ENCODE measurements at regions not wholly inside any gene's neighbourhood (a gene's known extent, or its start where the extent isn't known, plus 50 kb on each side); places are given as distances from the start of the nearest gene placed in this dataset.

DNA sequence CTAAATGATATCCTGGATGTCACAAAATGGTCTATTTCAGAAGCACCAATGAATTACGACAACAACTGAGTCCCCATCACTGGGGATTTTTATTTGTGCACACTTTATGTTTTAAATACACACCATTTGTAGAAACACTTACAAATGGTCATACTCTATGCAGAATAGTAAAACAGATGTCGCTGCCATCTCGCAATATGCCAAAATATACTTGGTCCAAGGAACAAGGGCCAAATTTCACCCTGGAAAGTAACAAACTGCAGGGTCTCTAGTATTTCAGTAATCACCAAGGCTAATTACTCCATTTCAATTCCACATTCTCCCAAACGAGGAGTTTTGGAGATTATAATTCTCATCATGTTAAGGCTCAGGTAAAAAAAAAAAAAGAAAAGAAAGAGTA lies 215.2 kb downstream of the LMBRD1 start:
- in situ Hi-C loops (cut with MboI): no loop called here
- CTCF ChIA-PET (ENCODE audit: low intra/inter-chr PET ratio): no interaction called here
- Histone ChIP-seq H4K20me1 (replicated peaks; ENCODE audit: control insufficient read depth, insufficient read depth, low read length) (no peaks in the 10 kb centered on the region), H3K36me3 (ENCODE audit: control insufficient read depth, insufficient read depth, low read length) (no peaks in the 10 kb centered on the region), H3K27ac (ENCODE audit: extremely low read depth, low read depth, low read length) (no peak overlapping the region), H3K9ac (ENCODE audit: insufficient read depth in 1 of 2, low read depth in 2 of 2, low read length in 2 of 2) (no peak overlapping the region), H3K9me3 (replicated peaks; ENCODE audit: control insufficient read depth, insufficient read depth, low read depth, low read length) (no peaks in the 10 kb centered on the region), H3K9me1 (ENCODE audit: control insufficient read depth, insufficient read depth, low read length) (no peaks in the 10 kb centered on the region), H2AFZ (ENCODE audit: low read depth, low read length) (no peak overlapping the region), H3K4me2 (ENCODE audit: insufficient read depth, low read length) (no peak overlapping the region), H3K4me1 (replicated peaks in 1 of 2; ENCODE audit: control insufficient read depth in 2 of 2, insufficient read depth in 2 of 2, low read length in 2 of 2) (no peaks in the 10 kb centered on the region), H3K4me3 (no peak overlapping the region), H3K79me2 (ENCODE audit: control insufficient read depth, insufficient read depth, low read length) (no peaks in the 10 kb centered on the region), H3K27me3 (ENCODE audit: control insufficient read depth in 2 of 2, insufficient read depth in 2 of 2, low read length in 2 of 2) (no peaks in the 10 kb centered on the region)
- WGBS (ENCODE audit: insufficient coverage, low coverage, missing lambda C conversion rate): 0% methylated on average over 4 of the region's 4 CpGs
- FAIRE-seq (no peak), DNase-seq (ENCODE audit: extremely low read depth in 1 of 4, low spot score in 3 of 4) (no peak), ATAC-seq (no peak)
- POLR2A ChIA-PET: no interaction called here
- intact Hi-C loops (cut with micrococcal nuclease): no loop called here
- BruUV-seq (replicated peaks): no TSS peak
- TF ChIP-seq, protein P1, sequence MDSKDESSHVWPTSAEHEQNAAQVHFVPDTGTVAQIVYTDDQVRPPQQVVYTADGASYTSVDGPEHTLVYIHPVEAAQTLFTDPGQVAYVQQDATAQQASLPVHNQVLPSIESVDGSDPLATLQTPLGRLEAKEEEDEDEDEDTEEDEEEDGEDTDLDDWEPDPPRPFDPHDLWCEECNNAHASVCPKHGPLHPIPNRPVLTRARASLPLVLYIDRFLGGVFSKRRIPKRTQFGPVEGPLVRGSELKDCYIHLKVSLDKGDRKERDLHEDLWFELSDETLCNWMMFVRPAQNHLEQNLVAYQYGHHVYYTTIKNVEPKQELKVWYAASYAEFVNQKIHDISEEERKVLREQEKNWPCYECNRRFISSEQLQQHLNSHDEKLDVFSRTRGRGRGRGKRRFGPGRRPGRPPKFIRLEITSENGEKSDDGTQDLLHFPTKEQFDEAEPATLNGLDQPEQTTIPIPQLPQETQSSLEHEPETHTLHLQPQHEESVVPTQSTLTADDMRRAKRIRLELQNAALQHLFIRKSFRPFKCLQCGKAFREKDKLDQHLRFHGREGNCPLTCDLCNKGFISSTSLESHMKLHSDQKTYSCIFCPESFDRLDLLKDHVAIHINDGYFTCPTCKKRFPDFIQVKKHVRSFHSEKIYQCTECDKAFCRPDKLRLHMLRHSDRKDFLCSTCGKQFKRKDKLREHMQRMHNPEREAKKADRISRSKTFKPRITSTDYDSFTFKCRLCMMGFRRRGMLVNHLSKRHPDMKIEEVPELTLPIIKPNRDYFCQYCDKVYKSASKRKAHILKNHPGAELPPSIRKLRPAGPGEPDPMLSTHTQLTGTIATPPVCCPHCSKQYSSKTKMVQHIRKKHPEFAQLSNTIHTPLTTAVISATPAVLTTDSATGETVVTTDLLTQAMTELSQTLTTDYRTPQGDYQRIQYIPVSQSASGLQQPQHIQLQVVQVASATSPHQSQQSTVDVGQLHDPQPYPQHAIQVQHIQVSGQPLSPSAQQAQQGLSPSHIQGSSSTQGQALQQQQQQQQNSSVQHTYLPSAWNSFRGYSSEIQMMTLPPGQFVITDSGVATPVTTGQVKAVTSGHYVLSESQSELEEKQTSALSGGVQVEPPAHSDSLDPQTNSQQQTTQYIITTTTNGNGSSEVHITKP (IDR thresholded peaks at IDR 0.05; ENCODE audit: partially characterized antibody): no peak
- TF ChIP-seq POLR2AphosphoS2 (IDR thresholded peaks at IDR 0.05; ENCODE audit: low read length) (no peak), SP2 (IDR thresholded peaks at IDR 0.05; ENCODE audit: extremely low read depth, low read depth, low read length, poor library complexity, severe bottlenecking) (no peak), MLX (CRISPR knock-in tag; conservative IDR thresholded peaks at IDR 0.05) (no peak), CEBPB (tag; IDR thresholded peaks at IDR 0.05) (no peak), ZNF354B (CRISPR knock-in tag; IDR thresholded peaks at IDR 0.05) (no peak), KLF13 (tag; IDR thresholded peaks at IDR 0.05; ENCODE audit: borderline replicate concordance, low read depth) (no peak), ZNF165 (CRISPR knock-in tag; IDR thresholded peaks at IDR 0.05; ENCODE audit: borderline replicate concordance) (no peak), IFI16 (CRISPR knock-in tag; IDR thresholded peaks at IDR 0.05) (no peak), ZNF280A (IDR thresholded peaks at IDR 0.05; ENCODE audit: low read depth, partially characterized antibody) (no peak), NRF1 (conservative IDR thresholded peaks at IDR 0.05 in 1 of 2, IDR thresholded peaks at IDR 0.05 in 1 of 2) (no peak), HNRNPLL (IDR thresholded peaks at IDR 0.05; ENCODE audit: low read depth, low read length, poor library complexity, severe bottlenecking) (no peak)
- TF ChIP-seq, protein P2, sequence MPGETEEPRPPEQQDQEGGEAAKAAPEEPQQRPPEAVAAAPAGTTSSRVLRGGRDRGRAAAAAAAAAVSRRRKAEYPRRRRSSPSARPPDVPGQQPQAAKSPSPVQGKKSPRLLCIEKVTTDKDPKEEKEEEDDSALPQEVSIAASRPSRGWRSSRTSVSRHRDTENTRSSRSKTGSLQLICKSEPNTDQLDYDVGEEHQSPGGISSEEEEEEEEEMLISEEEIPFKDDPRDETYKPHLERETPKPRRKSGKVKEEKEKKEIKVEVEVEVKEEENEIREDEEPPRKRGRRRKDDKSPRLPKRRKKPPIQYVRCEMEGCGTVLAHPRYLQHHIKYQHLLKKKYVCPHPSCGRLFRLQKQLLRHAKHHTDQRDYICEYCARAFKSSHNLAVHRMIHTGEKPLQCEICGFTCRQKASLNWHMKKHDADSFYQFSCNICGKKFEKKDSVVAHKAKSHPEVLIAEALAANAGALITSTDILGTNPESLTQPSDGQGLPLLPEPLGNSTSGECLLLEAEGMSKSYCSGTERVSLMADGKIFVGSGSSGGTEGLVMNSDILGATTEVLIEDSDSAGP (CRISPR knock-in tag; IDR thresholded peaks at IDR 0.05): no peak
- TF ChIP-seq, protein P3, sequence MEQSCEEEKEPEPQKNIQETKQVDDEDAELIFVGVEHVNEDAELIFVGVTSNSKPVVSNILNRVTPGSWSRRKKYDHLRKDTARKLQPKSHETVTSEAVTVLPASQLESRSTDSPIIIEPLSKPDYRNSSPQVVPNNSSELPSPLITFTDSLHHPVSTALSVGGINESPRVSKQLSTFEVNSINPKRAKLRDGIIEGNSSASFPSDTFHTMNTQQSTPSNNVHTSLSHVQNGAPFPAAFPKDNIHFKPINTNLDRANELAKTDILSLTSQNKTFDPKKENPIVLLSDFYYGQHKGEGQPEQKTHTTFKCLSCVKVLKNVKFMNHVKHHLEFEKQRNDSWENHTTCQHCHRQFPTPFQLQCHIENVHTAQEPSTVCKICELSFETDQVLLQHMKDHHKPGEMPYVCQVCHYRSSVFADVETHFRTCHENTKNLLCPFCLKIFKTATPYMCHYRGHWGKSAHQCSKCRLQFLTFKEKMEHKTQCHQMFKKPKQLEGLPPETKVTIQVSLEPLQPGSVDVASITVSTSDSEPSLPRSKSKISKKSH (CRISPR knock-in tag; IDR thresholded peaks at IDR 0.05): no peak
